ENCODE measurements at regions not wholly inside any gene's neighbourhood (a gene's known extent, or its start where the extent isn't known, plus 50 kb on each side); places are given as distances from the start of the nearest gene placed in this dataset.
A peak's percentile ranks its signal among the peaks of the same experiment; 100 is the strongest.

GRCh38 chr5:143870362-143870761 lies 58.4 kb downstream of the HMHB1 start:
- DNase-seq (ENCODE audit: low read depth): no peak

GRCh38 chr5:143870871-143871632 lies 59.1 kb downstream of the HMHB1 start:
- no peak for DNase-seq (ENCODE audit: low read depth)

GRCh38 chr5:143871672-143872071 lies 59.7 kb downstream of the HMHB1 start:
- DNase-seq (ENCODE audit: low read depth): no peak

- DNase-seq (ENCODE audit: low read depth): peak; percentile 45
Observed at GRCh38 chr5:143874312-143874711, 62.4 kb downstream of the HMHB1 start.

- DNase-seq (ENCODE audit: low read depth): no peak
Observed at GRCh38 chr5:143877196-143877595, 65.2 kb downstream of the HMHB1 start.

GRCh38 chr5:143878430-143878829 lies 66.5 kb downstream of the HMHB1 start:
- DNase-seq (ENCODE audit: low read depth): no peak

DNA sequence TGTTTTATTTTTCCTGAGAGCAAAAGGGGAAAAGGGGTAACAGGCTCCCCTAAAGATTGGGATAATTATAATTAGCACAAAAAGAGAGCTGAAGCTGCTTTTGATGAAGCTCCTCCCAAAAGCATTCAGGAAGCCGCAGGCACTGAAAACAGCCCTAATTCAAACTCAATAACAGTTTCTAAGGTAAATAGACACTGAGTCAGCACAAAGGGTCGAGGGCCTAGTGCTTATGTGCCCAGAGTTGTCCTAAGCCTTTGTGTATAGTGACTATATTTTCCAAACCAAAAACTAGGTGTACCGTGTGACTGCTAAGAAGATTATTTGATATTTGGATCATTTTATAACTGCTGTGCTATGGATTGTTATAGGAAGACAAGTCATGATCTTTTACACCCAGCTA lies 67.7 kb downstream of the HMHB1 start:
- no peak for DNase-seq (ENCODE audit: low read depth)

GRCh38 chr5:143880178-143880577 lies 68.2 kb downstream of the HMHB1 start:
- DNase-seq (ENCODE audit: low read depth): no peak

DNA sequence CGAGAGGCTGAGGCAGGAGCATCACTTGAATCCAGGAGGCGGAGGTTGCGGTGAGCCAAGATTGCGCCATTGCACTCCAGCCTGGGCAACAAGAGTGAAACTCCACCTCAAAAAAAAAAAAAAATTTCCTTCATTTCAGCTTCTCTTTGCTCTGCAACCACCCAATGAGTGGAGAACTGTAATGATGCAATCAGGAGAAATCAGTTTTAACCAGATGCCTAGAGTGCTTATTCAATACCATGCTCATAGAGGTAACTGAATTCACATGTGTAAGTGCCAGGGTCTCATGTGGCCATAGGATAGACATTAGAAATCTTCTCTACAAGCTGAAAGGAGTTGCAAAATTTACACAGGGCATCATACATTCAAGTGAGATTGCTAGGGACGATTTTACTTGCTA lies 70.6 kb downstream of the HMHB1 start:
- no peak for DNase-seq (ENCODE audit: low read depth)

- no peak for DNase-seq (ENCODE audit: low read depth)
Observed at GRCh38 chr5:143886096-143886495, 74.1 kb downstream of the HMHB1 start.

DNA sequence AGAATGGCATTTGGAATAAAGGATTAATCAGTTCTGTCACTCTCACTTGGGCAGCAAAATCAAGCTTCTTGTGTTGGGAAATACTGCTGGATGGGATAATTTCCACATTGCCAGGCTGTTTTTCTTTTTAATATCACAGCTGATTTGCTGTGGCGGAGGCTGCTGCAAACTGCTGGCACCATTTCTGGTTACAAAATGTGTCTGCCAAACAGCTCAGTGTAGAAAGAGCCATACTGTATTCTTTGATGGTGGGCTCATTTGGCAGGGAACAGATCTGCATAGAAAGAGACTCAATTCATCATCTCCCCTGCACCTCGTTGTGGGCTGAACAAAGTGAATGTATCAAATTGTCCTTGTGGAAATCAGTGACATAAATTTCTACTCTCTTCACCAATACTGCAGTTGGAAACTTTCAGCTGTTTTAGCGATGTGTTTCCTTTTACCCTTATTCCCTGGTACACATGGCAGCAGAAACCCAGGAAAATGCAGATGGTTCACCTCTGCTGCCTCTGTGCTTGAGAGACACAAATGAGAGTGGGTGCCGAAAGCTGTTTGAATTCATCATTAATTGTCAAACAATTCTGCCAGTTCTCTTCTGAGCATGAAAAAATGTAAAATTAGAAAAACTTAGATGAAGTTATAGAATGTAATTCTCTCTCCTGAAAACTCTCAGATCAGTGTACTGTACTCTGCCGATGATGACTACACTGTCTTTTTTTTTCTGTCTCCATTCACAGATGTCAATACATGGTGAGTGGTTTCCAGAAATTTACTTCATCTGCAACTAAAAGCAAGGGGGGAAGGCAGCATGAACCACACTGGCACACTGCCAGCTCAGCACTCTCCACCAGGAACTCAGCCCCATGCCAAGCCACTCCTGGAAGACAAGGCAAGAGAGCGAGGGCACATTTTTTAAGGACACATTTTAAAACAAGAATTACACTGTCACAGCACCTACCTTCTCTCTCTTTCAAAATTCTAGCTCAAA lies 75.0 kb downstream of the HMHB1 start:
- peak; percentile 82 for DNase-seq (ENCODE audit: low read depth)

DNA sequence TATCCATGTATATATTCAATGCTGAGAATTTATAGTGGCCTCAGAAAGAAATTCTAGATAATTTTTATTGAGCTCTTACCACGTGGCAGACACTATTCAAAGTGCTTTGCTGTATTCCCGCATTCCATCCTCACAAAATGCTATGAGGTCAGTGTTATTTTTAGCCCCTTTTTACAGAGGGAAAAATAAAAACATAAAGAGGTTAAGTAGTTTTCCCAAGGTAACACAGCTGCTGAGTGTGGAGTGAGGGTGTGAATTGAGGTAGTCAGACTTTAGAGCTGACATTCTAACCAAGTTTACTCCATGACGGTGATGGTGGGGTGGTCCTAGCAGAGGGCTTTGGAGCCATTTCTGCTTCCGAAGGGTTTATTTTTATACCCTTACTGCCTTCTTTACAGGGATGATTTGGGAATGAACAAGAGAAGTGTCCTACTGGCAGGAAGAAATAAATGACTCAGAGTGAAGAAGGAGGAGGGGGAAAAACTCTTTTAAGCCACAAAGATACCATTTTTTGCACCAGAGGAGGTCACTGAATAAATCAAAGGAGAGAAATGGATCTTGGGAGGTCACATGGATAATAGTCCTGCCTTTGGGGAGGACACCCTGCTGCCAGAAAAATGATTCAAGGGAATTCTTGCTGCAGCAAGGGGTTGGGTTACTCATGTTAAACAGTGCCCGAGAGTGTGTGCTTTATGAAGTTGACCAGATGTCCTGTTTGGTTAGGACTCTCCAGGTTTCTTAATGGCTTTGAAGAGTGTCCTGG lies 76.1 kb downstream of the HMHB1 start:
- peak; percentile 90 for DNase-seq (ENCODE audit: low read depth)

DNA sequence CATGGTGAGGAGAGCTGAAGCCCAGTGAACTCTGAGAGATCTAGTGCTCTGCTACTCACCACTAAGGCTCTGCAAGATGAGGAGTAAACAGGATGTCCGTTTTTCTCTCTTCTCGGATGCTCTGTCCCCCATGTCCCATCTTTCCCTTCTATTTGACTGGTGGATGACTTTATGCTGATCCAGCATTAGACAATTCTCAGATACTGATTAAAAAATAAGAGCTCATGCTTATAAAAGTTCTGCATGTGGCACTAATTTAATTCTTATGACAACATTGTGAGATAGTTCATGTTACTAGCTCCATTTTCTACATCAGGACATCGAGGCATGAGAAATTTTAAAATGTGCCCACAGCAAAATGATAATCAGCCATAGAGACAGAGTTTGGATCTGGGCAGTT lies 77.0 kb downstream of the HMHB1 start:
- DNase-seq (ENCODE audit: low read depth): no peak

GRCh38 chr5:143889986-143890385 lies 78.0 kb downstream of the HMHB1 start:
- DNase-seq (ENCODE audit: low read depth): peak; percentile 61

- DNase-seq (ENCODE audit: low read depth): peak; percentile 55
Observed at GRCh38 chr5:143890487-143890886, 78.5 kb downstream of the HMHB1 start.

- no peak for DNase-seq (ENCODE audit: low read depth)
Observed at GRCh38 chr5:143892271-143892670, 80.3 kb downstream of the HMHB1 start.

GRCh38 chr5:143892908-143893307 lies 80.9 kb downstream of the HMHB1 start:
- no peak for DNase-seq (ENCODE audit: low read depth)

GRCh38 chr5:143893638-143894037 lies 81.7 kb downstream of the HMHB1 start:
- DNase-seq (ENCODE audit: low read depth): peak; percentile 11

GRCh38 chr5:143896516-143896915 lies 84.6 kb downstream of the HMHB1 start:
- peak; percentile 21 for DNase-seq (ENCODE audit: low read depth)

GRCh38 chr5:143896966-143897365 lies 85.0 kb downstream of the HMHB1 start:
- DNase-seq (ENCODE audit: low read depth): peak; percentile 54

- no peak for DNase-seq (ENCODE audit: low read depth)
Observed at GRCh38 chr5:143898381-143898780, 86.4 kb downstream of the HMHB1 start.

All from LHCN-M2 (cell line).